Stimulated activated CD4-positive, alpha-beta T cell treated with anti-CD3 and anti-CD28 coated beads, Interleukin-15, amount 100 ng/mL, for 24 hours (primary cell): ENCODE measurements at regions not wholly inside any gene's neighbourhood (a gene's known extent, or its start where the extent isn't known, plus 50 kb on each side); places are given as distances from the start of the nearest gene placed in this dataset.

Experiments
- DNase-seq: peaks from one replicate; pipeline ENCODE4 v3.0.0-alpha.2; 2020

DNA sequence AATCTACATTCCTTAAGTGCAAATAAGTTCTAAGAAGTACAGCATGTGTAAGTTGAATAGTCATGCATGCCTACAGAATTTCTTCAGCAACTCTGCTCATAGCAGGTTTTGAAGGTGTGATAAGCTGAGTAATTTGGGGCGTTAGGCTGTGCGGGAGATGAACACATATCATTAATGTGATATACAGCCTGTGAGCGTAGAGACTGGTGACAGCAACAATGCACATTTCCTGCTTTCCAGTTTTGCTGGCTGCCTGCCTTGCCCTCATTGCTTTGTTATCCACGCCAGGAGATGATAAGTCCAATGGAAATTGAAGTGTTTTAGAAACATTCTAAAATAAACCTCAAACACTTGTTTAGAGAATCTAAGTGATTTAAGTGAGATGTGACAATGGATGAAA is 1709.4 kb downstream of the ARAP2 start:
- no peak for DNase-seq

DNA sequence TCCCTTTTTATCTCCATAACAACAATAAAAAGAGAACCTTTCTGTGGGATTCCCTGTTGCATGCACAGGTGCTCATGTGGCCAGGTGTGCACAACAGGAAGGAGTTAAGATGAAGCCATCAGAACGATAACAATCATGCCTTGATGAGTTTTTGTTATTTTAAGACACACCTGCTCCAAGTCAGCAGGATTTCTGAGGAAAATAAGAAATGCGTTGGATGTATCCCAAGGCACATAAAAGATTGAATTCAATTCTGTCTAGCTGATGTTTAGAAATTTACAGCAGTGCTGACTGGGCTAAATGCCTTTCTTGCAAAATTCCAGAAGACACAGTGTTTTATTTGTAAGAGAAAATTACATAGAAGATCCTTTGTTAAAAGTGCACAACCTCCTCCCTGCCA is 1678.2 kb downstream of the ARAP2 start:
- DNase-seq, result no peak

DNA sequence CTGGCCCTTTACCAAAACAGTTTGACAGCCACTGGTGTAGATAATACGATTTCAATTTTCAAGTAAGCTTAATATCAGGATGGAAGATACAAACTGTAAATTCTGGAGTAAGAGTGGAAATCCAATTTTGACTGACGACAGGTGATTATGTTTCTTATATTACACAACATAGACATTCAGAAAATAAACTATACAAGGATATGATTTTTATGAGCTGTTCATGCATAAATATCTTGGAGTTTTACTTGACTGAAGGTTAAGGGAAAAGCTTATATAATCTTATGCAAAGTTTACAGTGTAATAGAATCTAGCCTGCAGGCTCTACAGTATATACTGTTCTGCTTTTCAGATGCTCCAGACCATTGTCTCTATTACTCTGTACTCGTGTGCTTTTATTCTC is 1672.3 kb downstream of the ARAP2 start:
- no peak for DNase-seq

DNA sequence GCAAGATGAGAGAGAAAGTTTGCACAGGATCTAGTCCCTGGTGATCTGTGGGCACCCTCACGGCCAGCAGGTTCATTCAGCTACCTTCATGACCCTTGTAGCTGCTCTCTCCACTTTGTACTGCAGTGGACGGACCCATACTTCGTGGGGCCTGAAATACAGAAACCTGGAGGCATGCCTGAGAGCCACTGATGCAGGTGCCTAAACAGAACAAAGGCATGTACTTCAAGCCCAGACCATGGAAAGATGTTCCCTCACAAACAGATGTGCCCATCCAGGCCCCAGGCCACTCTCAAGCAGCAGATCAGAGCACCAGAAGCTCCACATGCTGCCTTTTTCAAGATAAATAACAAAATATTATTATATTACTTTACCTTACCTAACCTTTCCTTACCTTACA is 1629.0 kb downstream of the ARAP2 start:
- no peak for DNase-seq

DNA sequence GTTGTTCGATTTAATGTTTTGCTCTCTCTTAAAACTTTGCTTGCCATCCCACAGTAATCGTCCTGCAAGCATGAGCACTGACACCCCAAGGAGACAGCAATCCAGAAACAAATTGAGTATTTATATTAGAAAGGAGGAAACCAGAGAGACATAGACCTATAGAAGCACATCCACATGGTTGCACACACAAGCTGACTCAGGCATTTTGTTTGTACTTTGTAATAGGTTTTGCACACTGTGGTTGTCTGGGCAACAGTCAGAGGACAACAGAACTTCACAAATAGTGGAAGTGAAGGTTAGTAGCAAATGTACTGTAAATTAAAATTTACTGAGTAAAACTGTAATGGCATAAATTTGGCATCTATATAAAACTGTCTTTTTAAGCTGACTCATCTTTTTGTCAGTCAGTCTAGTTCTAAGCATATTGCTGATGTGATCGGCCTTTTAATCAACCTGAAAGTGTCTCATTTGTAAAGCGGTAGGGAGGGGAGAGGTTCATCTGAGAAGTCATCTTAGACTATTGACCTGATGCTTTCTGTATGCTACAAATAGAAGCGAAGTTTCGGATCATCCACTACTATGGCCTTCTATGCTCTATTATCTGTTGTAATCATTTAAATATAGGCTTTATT is 1624.7 kb downstream of the ARAP2 start:
- no peak for DNase-seq

DNA sequence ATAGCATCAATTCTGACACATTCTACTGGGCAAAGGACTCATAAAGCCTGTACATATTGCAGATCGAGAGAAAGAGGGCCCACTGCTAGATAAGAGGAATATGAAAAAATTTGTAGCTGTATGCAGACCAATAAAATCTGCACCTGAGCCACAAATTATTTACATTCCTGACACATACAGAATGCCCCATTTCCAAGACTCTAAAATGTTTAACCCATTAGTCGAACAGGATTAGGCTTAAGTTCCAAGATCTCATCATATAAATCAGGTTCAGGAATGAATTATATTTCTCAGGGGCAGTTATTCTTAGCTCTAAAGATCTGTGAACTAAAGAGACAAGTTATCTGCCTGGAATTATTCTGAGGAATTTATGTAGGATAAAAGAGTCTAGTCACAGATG is 1615.8 kb downstream of the ARAP2 start:
- no peak for DNase-seq

DNA sequence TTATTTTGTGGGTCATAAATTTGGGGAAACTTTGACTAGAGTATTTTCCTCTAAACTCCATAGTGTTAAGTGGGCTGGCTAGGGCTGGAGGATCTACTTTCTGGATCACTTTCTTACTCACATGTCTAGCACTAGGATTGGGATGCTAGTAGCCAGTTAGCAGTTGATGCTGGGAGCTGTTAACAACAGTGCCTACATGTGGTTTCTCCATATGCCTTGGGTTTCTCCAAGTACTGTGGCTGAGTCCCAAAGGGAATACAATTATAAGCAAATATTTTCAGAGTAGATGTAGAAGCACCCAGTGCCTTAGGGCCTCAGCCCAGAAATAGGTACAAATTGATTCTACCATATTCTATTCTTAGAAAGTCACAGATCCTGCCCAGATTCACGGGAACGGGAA is 1614.9 kb downstream of the ARAP2 start:
- no peak for DNase-seq

DNA sequence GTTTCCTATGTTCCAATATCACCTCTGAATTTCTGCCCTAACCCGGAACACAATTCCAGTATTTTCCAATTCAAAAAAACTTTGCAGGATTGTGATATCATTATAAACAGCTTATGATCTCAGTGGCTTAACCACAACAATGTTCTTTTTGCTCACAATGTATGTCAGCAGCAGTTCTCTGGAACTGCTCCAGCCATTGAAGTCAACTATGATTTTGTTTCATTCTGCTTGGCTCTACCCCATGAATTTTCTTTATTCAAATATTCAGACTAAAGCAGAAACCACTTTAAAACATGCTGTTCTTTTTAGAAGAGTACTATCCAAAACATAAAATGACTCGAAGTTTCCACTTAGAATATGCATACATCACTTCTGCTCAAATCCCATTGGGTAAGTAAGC is 1611.1 kb downstream of the ARAP2 start:
- no peak for DNase-seq

DNA sequence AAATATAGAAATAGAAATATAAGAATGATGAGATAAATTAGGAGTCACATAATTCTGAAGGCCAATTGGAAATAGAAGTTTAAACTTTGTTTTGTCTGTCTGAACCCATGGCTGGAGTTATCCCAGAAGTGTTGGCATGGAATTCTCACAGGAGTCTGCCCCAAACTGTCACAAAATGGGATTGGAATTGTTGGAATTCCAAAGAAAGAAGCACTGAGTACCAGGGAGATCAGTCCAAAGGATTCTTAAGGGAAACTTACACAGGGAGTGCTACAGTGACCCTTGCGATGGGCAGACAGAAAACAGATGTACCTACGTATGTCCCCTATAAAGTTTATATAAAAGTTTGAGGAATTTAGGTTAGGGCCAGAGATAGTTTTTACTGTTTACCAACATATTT is 1607.7 kb downstream of the ARAP2 start:
- no peak for DNase-seq

DNA sequence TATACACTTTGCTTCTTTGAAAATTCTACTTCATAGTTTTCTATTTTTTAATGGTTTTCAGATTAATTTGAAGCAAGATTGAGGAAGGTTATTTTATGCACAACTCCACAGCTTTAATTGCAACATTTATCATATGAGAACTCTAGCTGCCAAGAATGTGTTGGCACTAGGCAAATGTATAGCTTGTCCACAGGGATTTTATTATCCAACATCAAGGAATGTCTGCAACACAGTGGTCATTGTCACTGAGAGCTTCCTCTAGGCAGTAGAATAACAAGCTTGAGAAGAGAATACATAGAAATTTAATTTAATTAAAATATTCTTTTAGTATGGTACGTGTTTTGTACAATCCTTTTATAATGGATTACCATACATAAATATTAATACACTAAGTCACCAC is 1600.8 kb downstream of the ARAP2 start:
- DNase-seq, result no peak

DNA sequence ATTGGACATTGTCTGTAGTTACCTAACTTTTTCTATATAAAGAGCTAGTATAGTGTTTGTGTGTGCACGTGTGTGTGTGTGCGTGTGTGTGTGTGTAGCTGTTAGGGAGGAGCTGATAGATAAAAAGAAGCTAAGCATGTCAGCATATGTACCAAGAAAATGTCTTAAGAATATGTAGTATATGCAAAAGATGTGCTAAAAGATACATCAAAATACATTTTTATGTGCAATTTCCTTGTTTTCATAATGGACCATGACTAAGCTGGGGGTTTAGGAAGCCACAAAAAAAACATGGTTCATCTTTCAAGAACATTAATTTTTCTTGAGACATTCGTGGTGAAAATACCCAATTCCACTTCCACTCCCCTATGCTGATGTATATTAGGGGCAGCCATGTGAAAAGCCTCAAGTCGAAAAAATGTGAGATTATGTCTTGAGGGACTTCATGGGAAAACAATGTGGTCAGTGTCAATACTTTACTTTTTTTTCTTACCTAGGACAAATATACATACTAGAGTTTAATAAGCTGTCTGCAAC is 1599.7 kb downstream of the ARAP2 start:
- no peak for DNase-seq

DNA sequence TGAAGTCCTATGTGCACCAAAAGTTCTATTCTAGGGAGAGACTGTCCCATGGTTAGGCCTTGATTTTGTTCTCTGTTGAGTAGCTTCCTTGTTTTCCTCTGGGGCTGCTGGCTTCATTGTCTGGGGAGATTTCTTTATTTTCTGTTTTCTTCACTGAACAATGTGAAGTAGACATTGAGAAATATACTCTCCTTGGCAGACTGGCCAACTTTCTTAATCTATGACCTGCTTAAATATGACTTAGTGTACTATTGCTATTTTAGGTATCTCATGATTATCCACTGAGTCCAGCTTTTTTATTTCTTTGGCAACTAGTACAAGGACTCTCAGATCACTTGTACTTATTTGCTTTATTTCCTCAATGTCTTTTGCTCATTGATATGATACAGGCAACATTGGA is 1594.6 kb downstream of the ARAP2 start:
- DNase-seq, result no peak

DNA sequence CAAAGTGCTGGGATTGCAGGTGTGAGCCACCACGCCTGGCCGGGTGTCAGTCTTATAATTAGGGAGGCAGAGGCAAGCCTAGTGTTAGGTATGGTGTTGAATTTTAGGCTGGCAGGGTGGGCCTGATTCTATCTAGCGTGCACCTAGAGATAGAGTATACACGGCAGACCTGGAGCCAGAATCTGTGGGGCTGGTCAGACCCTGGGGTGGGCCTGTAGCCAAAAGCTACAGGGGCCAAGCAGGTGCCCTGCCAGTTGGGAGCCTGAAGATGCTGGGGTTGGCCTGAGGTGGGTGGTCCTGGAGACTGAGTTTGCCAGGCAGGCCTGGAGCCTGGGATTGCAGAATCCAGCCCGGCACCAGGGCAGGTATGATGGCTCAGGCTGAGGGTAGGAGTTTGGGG is 1580.3 kb downstream of the ARAP2 start:
- DNase-seq, result no peak

DNA sequence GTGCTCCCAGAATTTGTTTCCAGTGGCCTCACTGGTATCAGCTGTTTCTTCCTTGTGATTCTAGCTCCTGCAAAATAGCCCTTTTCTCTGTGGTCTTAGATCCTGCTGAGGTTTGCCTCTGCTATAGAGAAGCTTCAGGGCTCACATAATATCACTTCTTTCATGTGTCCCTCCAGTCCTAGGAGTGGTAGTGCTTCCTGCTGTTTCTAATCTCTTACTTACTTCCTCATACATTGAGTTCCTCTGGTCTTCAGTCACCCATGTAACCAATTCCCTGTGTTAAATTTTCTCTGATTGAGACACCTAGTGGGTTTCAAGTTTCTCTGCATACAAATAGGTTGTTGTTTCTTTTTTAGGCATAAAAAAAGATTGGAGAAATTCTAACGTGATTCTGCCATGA is 1567.9 kb downstream of the ARAP2 start:
- DNase-seq, result no peak

DNA sequence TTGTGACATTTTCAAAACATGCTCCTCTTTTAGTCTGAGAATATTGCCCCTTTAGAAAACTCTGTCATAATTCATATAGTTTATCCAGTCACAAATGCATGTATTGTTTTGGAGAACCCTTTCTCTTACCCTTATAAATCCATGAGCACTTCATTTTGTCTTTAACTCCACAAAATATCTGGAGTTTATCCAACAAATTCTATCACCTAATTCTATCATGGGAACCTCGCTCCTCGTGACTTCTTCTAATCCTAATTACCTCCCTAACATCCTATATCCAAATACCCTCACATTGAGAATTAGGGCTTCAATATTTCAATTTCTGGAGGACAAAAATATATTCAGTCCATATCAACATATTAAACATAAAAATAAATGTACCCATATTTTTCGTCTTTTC is 1565.9 kb downstream of the ARAP2 start:
- DNase-seq, result no peak

DNA sequence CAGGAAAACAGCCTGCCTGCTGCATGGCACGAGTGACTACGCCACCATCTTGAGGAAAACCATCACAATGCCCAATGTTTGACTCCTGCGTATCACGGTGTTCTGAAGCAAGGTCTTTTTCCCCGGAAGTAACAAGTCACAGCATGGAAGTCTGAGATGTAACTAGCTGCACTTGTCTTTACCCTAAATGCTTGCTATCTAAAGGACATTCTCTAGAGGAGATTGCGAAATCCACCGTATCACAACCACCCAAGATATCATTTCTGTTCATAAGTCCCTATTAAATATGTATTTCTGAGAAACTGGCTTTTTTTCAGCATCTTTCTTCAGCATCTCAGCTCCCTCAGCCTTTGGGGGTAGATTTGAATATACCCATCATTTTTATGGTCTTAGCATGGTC is 1565.1 kb downstream of the ARAP2 start:
- DNase-seq, result no peak

DNA sequence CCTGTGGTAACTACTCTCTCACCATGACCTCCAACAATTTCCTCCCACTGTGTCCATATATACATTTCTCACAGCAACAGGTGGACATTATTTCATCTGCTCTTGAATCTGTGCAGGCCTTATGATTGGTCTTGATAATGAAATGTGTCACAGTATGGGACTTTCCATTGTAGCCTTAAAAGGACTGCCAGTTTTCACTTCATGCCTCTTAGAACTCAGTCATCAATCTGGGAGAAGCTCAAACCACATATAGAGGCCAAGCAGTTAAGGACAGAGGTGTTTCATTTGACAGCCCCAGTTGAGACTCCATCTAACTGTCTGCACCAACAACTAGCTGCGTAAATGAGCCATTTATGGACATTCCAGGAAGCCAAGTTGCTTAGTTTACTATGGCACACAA is 1534.8 kb downstream of the ARAP2 start:
- no peak for DNase-seq

DNA sequence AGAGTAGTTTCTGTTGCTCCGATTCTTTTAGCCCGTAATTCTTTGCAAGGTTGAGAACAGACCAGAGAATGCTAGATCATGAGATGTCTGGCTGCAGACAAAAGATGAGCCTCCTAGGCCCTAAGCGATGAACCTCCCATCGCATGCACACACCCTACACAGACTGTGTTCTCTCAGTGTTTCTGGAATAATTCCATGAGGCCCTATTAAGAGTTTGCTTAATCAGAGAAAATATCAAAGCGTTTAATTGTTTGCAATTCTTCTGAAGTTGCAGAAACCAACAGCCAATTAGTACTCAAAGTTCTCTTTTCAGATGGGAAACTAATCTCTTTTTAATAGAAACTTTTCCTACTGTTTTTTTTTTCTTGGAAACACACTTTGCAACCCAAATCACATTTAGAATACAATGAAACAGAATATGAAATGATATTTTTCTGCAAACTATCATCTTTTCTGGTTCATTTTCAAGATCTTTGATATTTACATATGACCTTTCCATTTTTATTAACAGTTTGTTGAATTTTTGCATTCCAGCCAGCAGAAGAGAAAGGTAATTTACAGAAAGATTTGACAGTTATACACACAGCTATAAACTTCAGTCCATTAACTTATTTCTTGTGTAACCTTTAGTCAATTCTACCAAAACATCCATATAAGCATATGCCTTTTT is 1525.6 kb downstream of the ARAP2 start:
- DNase-seq, result no peak

DNA sequence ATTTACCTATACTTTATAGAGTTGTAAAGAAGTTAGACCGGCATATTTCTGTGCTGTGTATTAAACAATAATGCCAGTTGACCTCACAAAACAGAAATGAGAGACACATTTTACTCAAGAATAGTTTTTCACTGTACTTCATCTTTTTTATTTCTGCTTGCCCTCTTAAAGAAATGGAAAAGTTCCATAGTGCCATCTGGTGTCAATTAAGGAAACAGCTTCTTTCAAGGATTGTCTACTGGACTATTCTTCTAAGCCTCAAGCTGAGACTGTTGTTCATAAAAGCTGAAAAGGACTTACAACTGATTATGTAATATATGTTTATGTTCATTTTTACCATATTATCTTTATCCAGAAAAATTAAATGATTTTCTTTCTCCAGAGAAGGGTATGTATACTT is 1523.7 kb downstream of the ARAP2 start:
- DNase-seq, result no peak

DNA sequence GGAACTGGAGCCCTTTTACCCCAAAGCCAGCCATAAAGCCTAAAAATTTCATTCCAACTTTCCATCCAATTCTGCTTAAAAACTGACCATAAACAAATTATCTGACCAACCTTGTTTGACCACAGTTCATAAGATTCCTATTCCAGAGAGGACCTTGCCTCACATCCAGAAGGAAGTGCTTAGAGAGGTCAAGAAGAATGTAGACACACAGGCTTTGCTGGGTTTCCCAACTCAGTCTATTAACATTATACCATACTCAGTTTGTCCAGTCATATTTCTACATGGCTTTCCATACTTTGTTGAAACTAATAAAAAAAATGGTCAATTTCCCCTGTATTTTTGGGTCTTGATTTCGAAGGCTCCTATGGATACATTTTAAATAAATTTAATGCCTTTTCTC is 1522.5 kb downstream of the ARAP2 start:
- DNase-seq, result no peak

DNA sequence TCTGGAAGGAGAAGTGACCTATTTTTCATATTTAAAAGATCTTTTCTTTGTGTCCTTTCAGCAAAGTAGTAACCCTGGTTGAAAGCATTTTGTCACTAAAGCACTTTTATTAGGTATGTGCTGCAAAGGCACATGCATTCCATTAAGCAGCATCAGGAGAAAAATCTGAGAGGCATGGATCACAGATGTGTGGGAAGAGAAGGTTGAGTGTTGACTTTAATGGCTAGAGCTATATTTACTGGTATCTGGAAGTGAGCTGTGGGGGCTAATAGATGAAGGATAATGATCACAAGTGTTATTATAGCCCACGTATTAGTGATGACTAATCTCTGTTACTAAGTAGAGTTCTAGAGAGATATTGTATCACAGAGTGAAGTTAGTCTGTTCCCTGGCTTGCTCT is 1520.7 kb downstream of the ARAP2 start:
- no peak for DNase-seq

DNA sequence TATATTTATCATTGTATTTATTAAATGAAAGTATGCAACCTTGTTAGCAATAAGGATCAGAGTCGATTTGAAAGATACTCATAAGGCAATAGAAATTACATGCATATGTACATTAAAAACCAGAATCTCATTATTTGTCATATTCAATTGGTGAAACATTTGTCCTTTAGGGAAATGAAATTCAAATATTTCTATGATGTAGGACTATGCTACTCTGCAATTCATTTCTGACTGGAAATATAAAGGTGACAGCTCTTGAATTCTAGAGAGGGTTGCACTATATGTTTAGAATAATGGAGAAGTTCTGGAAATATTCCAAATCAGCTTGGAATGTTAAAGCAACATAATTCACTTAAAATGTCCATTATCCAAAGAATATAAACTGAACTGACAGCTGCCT is 1519.8 kb downstream of the ARAP2 start:
- no peak for DNase-seq

DNA sequence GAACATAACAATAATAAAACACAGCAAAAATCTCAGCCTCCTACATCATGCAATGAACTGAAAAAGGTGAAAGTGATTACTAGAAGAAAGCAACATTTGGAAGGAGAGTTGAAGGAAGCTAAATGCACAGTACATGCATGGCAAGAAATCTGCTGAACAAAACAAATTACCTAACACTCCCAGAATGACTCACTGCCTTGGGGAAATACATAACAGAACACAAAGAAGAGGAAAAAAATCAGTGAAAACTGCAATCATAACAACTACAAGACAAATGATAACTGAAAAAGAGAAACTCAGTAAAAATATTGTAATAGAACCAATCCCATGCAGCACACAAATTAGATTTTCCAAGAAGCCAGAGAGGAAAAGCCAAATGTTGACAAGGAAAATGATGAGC is 1513.2 kb downstream of the ARAP2 start:
- DNase-seq, result no peak

DNA sequence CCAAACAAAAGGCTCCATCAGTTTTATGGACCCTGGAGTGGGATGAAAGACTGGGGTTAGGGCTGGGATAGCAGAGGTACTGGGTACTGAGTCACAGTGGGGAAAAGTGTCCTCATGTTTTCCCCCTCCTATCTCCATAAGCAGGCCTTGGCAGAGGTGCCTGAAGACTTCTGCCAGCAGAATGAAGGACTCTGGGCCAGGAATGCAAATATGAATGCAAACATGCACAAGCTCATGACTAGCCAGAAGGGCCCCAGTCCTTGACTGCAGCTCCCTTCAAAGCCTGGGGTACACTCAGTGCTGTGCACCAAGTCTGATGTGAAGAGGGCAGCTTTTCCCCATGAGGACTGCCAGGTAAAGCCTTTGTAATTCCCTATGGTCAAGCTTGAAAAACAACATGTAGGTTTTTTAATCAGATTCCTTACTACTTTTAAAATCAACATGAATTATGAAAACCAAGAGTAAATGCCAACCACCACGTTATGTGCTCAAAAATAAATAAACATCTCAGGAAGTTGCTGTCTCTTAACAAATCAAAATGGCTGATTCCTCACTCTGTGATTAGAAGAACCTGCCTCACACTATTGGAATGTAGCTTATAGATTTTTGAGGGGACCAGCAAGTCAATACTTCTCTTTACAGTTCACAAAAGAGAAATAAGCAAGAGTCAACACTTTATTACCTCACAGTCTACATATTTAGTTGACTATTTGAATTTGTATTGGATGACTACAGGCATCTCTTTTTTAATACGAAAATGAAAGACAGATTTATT is 1512.0 kb downstream of the ARAP2 start:
- no peak for DNase-seq
